ENCODE measurements at regions not wholly inside any gene's neighbourhood (a gene's known extent, or its start where the extent isn't known, plus 50 kb on each side); places are given as distances from the start of the nearest gene placed in this dataset.

GRCh38 chr4:14640476-14640875 lies 361.8 kb upstream of the CPEB2 start:
- intact Hi-C loops (cut with DNase I) = no loop called here
- Histone ChIP-seq H3K4me3 (no peak overlapping the region), H3K9me3 (no peaks in the 10 kb centered on the region), H3K4me1 (no peaks in the 10 kb centered on the region), H3K27me3 (no peaks in the 10 kb centered on the region), H3K27ac (no peak overlapping the region), H3K36me3 (no peaks in the 10 kb centered on the region)
- no CpG with 5 or more reads among the region's 1 CpG for WGBS (ENCODE audit: insufficient coverage, low coverage, low lambda C conversion rate, missing lambda C conversion rate)
- no peak for ATAC-seq
- no peak for TF ChIP-seq CTCF (IDR thresholded peaks at IDR 0.05)
- no peak for TF ChIP-seq POLR2A (IDR thresholded peaks at IDR 0.05)
- DNase-seq = no peak

GRCh38 chr4:14641871-14642270 lies 360.4 kb upstream of the CPEB2 start:
- TF ChIP-seq POLR2A (IDR thresholded peaks at IDR 0.05) (no peak), CTCF (IDR thresholded peaks at IDR 0.05) (no peak)
- Histone ChIP-seq H3K4me3 (no peak overlapping the region), H3K9me3 (no peaks in the 10 kb centered on the region), H3K27ac (no peak overlapping the region), H3K4me1 (no peaks in the 10 kb centered on the region), H3K27me3 (no peaks in the 10 kb centered on the region), H3K36me3 (no peaks in the 10 kb centered on the region)
- ATAC-seq (no peak), DNase-seq (no peak)
- intact Hi-C loops (cut with DNase I) = no loop called here
- WGBS (ENCODE audit: insufficient coverage, low coverage, low lambda C conversion rate, missing lambda C conversion rate) = 53% methylated on average over 2 of the region's 2 CpGs

- Histone ChIP-seq H3K9me3 (no peaks in the 10 kb centered on the region), H3K4me3 (no peak overlapping the region), H3K27ac (no peak overlapping the region), H3K4me1 (no peaks in the 10 kb centered on the region), H3K27me3 (no peaks in the 10 kb centered on the region), H3K36me3 (no peaks in the 10 kb centered on the region)
- no peak for ATAC-seq
- whole genome bisulfite sequencing (ENCODE audit: insufficient coverage, low coverage, low lambda C conversion rate, missing lambda C conversion rate) = 61% methylated on average over 5 of the region's 5 CpGs
- no peak for DNase-seq
- intact Hi-C loops (cut with DNase I) = no loop called here
- TF ChIP-seq CTCF (IDR thresholded peaks at IDR 0.05) = no peak
- TF ChIP-seq POLR2A (IDR thresholded peaks at IDR 0.05) = no peak
These were observed 357.6 kb upstream of the CPEB2 start for GRCh38 chr4:14644580-14645282.

- no peak overlapping the region for H3K27ac ChIP-seq
- DNase-seq = no peak
- intact Hi-C loops (cut with DNase I) = no loop called here
These were observed 355.4 kb upstream of the CPEB2 start for GRCh38 chr4:14646831-14647230.

More at GRCh38 chr4:14646831-14647230, 355.4 kb upstream of the CPEB2 start:
- Histone ChIP-seq H3K4me1 (no peaks in the 10 kb centered on the region), H3K27me3 (no peaks in the 10 kb centered on the region), H3K9me3 (no peaks in the 10 kb centered on the region), H3K36me3 (no peaks in the 10 kb centered on the region), H3K4me3 (no peak overlapping the region)
- WGBS (ENCODE audit: insufficient coverage, low coverage, low lambda C conversion rate, missing lambda C conversion rate) = 92% methylated on average over 1 of the region's 1 CpG
- no peak for TF ChIP-seq POLR2A (IDR thresholded peaks at IDR 0.05)
- TF ChIP-seq CTCF (IDR thresholded peaks at IDR 0.05) = no peak
- ATAC-seq = no peak
